ENCODE measurements at regions not wholly inside any gene's neighbourhood (a gene's known extent, or its start where the extent isn't known, plus 50 kb on each side); places are given as distances from the start of the nearest gene placed in this dataset.

GRCh38 chr15:69873807-69874206 is 223.9 kb downstream of the TLE3 start:
- in situ Hi-C loops (cut with HindIII; ENCODE audit: low sequenced_read_pairs): no loop called here

DNA sequence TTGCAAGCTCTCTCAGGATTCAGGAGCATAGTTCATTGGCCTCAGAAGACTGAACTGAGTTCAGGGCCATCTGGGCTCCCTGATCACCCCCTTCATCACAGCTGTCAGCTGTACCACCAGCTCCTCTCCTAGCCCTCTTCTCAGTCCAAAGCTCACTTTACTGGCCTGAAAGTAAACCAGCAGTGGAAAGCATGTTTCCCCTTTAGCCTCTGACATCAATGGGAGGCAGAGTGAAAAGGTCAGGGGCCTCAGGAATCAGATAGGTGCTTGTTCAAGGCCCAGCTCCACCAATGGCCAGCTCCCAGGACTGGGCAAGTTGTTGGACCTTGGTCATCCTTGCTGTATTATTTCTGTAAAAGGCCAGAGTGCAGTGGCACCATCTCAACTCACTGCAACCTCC is 223.4 kb downstream of the TLE3 start:
- in situ Hi-C loops (cut with HindIII; ENCODE audit: low sequenced_read_pairs): no loop called here

DNA sequence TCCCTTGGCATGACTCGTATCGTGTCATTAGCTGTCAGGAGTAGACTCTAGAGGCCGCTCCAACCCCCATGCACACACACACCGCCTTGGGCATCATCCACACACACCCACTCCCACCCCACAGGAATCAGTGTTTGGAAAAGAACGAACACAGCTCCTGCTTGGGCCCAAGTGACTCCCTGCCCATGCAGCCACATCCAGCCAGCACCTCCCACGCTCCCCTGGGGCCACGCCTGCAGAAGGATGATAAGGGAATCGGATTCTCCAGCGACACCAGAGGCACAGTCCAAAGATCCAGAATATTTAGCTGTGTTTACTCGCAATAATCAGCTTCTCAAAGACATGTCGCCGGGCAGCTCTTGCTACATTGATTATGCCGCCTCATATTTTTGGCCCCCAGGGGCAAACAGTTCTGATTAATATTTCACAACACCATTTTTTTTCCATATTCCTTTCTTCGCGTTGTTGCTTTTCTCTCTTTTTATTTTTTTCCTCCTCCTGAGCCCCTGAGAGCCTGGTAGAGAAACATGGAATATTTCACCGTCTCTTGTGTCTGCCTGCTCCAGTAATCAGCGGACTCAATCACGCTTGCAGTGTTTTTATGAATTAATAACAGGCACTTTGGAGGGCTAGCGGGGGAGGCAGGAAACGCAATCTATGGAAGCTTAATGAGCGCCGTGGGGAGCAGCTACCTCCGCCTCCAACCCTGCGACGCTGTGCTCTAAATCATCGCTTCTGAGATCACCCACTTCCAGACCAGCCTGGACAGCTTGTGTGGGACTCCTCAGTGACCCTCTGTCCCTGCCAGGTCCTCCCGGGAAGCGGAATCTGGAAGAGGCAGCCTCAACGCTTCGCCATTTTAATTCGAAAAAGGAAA is 221.4 kb downstream of the TLE3 start:
- in situ Hi-C loops (cut with HindIII; ENCODE audit: low sequenced_read_pairs): loop anchor here (25.0 kb wide), 2 partner anchors 111 to 364 kb away; no protein-coding TSS in a partner anchor

- in situ Hi-C loops (cut with HindIII; ENCODE audit: low sequenced_read_pairs): loop anchor here (25.0 kb wide), 2 partner anchors 107 to 368 kb away; no protein-coding TSS in a partner anchor
These were observed 217.8 kb downstream of the TLE3 start for GRCh38 chr15:69879963-69880362.

- in situ Hi-C loops (cut with HindIII; ENCODE audit: low sequenced_read_pairs): loop anchor here (25.0 kb wide), 2 partner anchors 107 to 368 kb away; no protein-coding TSS in a partner anchor
These were observed 217.0 kb downstream of the TLE3 start for GRCh38 chr15:69880571-69881301.

DNA sequence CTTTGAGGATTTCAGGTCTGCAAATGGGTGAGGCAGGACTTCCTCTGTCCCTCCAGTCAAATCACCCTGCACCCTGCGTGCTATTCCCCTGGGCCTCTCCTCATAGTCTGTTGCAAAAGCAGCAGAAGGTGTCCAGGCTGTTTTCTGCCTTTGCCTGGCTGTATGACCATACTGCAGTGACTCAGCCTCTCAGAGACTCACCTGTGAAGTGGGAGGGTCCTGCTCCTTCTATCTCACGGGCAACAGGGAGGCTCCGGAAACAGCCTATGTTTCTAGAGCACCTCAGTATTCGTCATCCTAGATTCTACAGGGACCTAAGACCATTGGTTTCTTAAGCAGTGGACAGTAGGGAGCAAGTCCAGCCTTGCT is 216.4 kb downstream of the TLE3 start:
- in situ Hi-C loops (cut with HindIII; ENCODE audit: low sequenced_read_pairs): loop anchor here (25.0 kb wide), 2 partner anchors 106 to 369 kb away; no protein-coding TSS in a partner anchor

DNA sequence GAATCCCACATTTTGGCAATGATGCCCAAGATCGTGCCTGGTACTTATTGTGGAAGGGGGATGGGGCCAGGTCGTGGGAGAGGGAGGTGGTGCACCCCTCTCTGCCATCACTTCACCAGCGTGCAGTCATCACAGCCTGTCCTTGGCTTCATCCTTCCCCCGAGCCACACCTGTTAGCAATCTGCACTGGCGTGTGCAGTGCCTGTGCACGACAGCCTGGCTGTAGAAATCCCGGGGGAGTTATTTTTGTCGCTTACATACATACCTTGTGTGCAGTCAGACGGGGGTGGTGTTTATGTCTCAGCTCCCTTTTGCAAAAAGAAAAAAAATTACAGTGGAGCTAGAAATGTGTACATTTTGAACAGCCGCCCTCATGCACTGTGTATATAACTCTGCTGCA is 216.0 kb downstream of the TLE3 start:
- in situ Hi-C loops (cut with HindIII; ENCODE audit: low sequenced_read_pairs): loop anchor here (25.0 kb wide), 2 partner anchors 106 to 369 kb away; no protein-coding TSS in a partner anchor

DNA sequence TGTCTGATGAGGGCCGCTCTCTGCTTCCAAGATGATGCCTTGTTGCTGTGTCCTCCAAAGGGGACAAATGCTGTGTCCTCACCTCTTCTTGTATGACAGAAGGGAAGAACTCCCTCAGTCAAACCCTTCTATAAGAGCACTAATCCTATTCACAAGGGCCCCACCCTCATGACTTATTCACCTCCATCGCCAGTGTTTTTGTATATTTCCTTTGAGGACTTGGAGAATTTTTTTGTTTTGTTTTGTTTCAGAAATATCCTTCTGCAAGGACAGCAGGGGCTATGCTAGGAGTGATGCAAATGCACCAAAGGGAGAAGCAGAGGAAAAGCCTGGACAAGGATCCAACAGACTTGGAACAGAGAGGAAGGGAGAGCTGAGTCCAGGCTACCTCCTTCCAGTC is 214.4 kb downstream of the TLE3 start:
- in situ Hi-C loops (cut with HindIII; ENCODE audit: low sequenced_read_pairs): loop anchor here (25.0 kb wide), 2 partner anchors 104 to 371 kb away; no protein-coding TSS in a partner anchor

DNA sequence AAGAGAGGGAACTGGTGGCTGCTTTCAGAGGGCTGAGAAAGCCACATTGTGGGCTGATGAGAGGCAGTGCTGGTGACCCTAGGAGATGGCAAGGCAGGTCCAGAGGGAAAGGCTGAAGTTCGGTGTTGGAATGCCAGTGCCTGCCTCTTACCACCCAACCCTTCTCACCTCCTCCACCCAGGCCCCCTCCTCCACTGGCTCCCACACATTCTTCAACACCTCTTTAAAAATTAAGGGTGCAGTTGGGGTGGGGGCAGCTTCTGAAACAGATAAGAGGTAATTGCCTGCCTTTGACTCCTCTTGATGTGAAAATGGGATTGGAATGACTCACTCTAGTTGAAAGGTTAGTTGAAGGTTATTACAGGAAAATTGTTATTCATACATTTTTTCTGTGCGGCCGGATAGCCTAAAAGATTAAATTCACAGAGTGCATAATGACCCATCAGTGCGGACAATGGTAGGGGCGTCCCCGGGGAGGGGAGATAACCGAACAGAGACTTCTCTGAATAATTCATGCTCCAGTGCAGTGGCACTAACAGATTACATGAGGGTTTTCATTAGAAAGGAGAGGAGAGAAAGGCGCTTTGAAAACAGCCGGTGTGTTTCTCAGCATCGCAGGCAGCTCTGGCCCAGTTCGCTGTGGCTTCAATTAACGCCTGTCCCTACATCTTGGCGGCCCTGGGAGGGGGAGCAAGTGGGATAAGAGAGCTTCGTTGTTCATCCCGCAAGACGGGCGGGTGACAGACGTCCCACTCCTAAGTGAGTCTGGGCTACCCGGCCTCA is 212.4 kb downstream of the TLE3 start:
- in situ Hi-C loops (cut with HindIII; ENCODE audit: low sequenced_read_pairs): loop anchor here (25.0 kb wide), 2 partner anchors 102 to 373 kb away; no protein-coding TSS in a partner anchor

- in situ Hi-C loops (cut with HindIII; ENCODE audit: low sequenced_read_pairs): loop anchor here (25.0 kb wide), 2 partner anchors 100 to 375 kb away; no protein-coding TSS in a partner anchor
These were observed 210.7 kb downstream of the TLE3 start for GRCh38 chr15:69887009-69887408.

DNA sequence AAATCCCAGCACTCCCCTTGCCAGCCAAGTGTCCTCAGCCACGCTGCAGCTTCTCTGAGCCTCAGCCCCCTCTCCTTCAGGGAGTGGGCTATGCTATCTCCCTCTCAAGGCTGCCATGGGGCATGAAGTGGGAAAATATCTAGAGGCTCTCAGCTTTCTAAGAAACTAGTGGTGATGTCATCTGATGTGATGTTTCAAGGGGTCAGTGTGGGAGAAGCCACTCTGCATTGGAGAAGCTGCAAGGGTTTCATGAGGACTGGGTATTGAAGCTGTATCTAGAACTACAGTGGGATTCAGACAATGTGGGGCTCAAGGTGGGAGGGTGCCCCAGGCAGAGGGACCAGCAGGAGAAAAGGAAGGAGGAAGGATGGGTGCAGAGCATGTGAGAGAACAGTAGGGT is 210.2 kb downstream of the TLE3 start:
- in situ Hi-C loops (cut with HindIII; ENCODE audit: low sequenced_read_pairs): loop anchor here (25.0 kb wide), 2 partner anchors 100 to 375 kb away; no protein-coding TSS in a partner anchor

DNA sequence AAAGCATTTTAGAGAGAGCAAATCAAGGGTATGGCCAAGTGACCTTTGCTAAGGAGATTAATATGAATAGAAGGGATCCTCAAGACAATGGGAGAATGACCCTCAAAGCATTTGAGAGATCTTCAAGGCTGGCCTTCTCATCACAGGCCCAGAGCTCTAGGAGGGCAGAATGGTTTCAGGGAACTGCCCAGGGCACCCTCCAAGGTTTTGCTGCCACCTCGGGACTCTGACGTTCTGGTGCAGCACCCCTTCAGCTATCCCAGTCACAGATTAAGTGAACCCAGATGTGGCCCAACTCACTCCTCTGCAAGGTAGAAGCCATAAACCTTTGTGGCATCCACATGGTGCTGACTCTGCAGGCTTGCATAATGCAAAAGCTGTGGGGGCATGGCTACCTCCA is 209.3 kb downstream of the TLE3 start:
- in situ Hi-C loops (cut with HindIII; ENCODE audit: low sequenced_read_pairs): loop anchor here (25.0 kb wide), 2 partner anchors 99 to 376 kb away; no protein-coding TSS in a partner anchor

DNA sequence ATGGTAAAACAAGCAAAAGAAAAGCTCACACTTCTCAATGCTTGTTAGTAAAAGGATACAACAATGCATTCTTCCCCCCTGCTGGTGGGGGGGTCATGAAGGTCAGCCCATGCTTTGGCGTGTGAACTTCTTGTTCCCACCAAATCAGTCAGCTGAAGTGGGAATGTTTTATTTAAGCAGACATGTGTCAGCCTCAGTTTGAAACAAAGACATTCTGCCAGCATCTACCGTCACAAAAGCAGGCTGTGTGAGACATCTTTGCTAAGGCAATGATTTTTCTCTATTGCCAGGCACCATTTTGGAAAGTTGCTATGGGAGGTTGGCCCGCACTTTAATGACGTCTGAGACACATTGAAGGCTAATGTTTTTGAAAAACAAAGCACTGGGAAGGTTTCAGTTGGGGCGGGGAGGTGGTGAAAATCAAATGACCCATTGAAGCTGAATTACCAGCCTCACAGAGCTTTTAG is 206.6 kb downstream of the TLE3 start:
- in situ Hi-C loops (cut with HindIII; ENCODE audit: low sequenced_read_pairs): loop anchor here (25.0 kb wide), 2 partner anchors 96 to 379 kb away; no protein-coding TSS in a partner anchor

- in situ Hi-C loops (cut with HindIII; ENCODE audit: low sequenced_read_pairs): loop anchor here (25.0 kb wide), 2 partner anchors 96 to 379 kb away; no protein-coding TSS in a partner anchor
These were observed 206.1 kb downstream of the TLE3 start for GRCh38 chr15:69891606-69892005.

DNA sequence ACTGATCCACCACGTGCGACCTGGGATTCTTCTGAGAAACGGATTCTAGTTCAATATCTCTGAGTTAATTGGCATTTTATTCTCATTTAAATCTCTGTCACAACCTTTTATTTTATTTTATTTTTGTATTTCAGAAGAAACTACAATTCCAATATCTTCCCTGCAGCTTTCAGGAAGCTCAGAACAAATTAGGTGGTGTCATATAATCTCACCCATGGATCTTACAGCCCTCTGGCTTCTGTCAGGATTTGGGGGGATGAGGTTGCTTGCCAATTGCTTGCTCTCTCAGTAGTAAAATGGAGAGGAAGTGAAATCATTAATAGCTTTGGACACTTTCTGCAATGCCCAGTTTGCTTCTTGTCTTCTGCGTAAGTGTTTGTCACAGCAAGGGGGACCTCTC is 205.4 kb downstream of the TLE3 start:
- in situ Hi-C loops (cut with HindIII; ENCODE audit: low sequenced_read_pairs): loop anchor here (25.0 kb wide), 2 partner anchors 95 to 380 kb away; no protein-coding TSS in a partner anchor

DNA sequence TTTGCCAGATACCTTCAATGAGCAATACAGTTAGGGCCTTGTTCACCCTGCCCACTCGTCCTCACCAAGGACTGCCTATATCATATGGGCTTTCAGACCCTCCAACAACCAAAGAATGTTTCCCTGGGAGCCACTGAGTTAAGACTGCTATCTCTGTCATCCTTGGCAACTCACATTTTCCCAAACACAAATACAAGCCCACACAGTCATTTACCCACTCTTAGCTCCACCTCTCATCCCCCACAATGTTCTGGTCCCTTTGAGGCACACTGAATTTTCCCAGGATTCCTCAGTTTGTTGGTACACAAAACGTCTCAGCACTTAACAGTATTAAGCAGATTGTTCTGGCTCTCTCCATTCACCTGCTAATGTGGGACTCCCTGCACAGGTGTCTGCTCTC is 204.6 kb downstream of the TLE3 start:
- in situ Hi-C loops (cut with HindIII; ENCODE audit: low sequenced_read_pairs): loop anchor here (25.0 kb wide), 2 partner anchors 94 to 381 kb away; no protein-coding TSS in a partner anchor

- in situ Hi-C loops (cut with HindIII; ENCODE audit: low sequenced_read_pairs): loop anchor here (25.0 kb wide), 2 partner anchors 93 to 382 kb away; no protein-coding TSS in a partner anchor
These were observed 203.9 kb downstream of the TLE3 start for GRCh38 chr15:69893863-69894262.

GRCh38 chr15:69895202-69895601 is 202.5 kb downstream of the TLE3 start:
- in situ Hi-C loops (cut with HindIII; ENCODE audit: low sequenced_read_pairs): loop anchor here (25.0 kb wide), 2 partner anchors 92 to 383 kb away; no protein-coding TSS in a partner anchor

GRCh38 chr15:69896606-69897005 is 201.1 kb downstream of the TLE3 start:
- in situ Hi-C loops (cut with HindIII; ENCODE audit: low sequenced_read_pairs): loop anchor here (25.0 kb wide), 2 partner anchors 91 to 384 kb away; no protein-coding TSS in a partner anchor

DNA sequence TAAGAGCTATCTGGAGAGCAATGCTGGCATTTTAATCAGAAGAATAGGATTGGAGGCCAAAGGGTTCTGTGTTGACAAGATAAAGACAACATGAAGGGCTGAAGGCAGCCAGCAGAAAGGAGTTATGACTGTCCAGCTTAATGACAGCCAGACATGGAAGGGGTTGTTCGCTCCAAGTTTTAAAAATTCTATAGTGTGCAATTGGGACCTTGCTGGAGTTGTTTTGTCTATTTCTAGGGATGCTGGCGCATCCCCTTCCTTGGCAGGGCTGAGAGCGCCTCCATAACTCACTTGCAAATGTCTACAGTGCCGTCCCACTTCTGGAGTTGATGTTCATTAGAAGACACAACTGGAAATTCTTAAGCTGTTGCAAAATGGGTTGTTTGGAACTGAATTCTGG is 200.7 kb downstream of the TLE3 start:
- in situ Hi-C loops (cut with HindIII; ENCODE audit: low sequenced_read_pairs): loop anchor here (25.0 kb wide), 2 partner anchors 90 to 385 kb away; no protein-coding TSS in a partner anchor
